ENCODE measurements at regions not wholly inside any gene's neighbourhood (a gene's known extent, or its start where the extent isn't known, plus 50 kb on each side); places are given as distances from the start of the nearest gene placed in this dataset.

- TF ChIP-seq CTCF (IDR thresholded peaks at IDR 0.05) (no peak), EP300 (IDR thresholded peaks at IDR 0.05) (no peak)
These were observed 199.7 kb upstream of the SLC14A2 start for GRCh38 chr18:45415614-45416013.

All from ovary (tissue), 3 donors.